HG03045 (cell line): ENCODE measurements at regions not wholly inside any gene's neighbourhood (a gene's known extent, or its start where the extent isn't known, plus 50 kb on each side); places are given as distances from the start of the nearest gene placed in this dataset.

Experiments
- ATAC-seq: cut with Tn5 transposase; IDR thresholded peaks from one replicate; pipeline ENCODE4 v1.9.1; 2021; ENCODE audit warnings: mild to moderate bottlenecking, moderate library complexity; ENCODE audit not compliant: unreplicated experiment

DNA sequence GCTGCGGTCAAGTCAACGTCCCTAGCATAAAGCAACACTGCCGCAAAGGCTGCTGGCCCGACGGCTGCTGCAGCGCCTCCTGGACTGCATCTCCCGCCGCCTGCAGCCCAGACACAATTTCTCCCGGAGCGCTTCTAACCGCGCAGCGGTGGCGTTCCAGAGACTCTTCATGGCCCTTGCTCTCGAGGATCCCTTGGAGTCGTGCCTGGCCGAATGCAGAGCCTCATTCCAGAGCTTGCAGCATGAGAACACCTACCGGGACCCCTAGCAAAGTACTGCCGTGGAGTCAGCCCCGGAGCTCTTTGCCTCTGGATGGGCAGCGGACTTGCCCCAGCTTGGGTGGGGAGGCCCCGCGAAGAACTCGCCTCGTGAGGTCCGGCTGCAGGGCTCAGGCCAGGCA lies 79.7 kb upstream of the ZNF32 start:
- ATAC-seq, result no peak

DNA sequence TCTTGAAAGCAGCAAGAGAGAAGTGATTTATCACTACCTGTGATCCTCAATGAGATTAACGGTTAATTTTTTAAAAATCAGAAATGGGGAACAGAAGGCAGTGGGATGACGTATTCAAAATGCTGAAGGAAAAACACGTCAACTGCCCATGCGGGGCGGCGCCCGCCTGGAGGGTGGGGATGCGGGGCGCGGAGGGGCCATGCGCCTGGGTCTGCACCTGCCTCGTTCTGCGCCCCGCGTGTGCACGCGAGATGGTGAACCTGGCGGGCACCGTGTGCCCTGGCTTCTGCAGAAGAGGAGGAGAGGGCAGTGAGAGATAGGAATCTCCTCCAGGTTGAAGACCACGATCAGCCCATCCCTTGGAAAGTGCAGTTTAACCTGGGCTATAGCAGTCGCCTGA lies 79.3 kb upstream of the ZNF32 start:
- ATAC-seq, result no peak

DNA sequence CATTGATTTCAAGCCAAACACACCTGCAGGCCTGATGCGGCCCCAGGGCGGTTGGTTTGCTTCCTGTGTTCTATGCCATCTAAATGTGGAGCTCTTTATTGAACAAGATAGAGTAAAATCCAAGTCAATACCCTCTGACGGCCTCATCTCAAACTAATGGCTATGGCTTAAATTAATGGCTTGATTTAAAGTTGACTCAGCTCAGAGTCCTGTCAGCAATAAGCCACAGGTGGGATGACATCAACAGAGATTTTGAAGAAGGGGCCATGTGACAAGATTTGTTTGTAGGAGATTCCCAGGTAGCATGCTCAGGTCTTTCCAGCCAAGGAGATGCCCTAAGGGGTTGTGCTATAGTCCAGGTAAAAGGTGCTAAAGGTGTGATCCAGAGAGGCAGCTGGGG lies 66.7 kb upstream of the ZNF32 start:
- ATAC-seq, result no peak

DNA sequence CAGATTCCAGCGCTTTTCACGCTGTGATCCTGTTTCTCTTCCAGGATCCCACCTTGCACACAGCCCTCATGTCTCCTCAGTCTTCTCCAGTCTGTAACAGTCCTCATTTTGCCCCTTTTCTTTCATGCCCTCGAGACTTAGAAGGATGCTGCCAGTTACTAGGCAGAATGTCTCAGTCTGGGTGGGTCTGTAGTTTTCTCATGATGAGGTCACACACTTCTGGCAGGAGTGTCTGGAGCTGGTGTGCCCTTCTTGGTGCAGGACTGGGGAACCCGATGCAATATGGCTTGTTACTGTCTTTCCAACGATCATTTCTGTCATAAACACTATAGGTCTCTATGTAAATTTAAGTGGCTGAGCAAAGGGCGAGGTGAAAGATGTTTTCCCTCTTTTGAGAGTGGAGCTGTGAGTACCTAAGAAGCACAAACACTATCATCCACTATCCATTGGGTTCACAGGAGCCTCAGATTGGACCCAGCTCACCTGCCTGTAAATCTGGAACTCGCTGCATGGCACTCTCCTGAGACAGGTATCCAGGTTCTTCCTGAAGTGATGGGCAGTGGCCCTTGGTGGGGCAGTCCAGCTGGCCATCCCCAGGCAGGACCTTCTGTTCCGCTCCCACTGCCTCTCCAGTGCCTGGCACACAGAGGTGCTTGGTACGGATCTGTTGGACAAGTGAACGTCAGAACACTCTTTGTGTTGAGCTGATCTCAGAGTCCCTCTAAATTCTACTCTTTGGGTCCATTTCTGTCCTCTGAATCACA lies 64.3 kb upstream of the ZNF32 start:
- ATAC-seq, result no peak

DNA sequence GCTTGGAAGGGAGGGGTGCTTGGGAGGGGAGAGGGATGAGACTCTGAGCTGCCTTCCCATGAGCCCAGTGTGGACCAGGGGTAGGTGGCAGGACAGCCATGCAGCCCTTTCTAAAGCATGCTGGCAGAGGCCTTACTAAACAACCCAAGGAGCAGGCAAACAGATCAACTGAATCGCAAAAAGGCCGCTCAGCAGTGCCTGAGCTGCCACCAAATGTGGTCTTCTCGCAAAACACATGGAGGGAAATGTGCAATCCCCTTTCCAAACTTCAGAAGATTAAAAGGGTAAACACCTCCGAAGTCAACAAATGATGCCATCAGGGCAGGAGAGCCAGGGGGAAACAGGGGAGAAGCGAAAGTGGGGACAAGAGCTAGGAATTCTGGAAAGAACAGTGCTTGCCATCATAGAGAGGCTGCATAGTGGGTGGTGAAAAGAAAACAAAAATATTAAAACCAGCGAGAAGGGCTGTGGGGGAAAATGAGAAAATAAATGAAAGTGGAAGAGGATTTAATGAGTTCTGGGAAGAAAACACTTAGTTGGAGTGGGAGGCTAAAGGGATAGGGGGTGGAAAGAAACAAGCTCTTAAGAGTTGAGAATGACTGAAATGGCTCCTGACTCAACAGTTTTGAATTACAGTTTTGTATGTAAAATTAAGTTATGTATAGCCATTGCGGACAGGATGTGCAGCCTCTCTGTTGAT lies 62.2 kb upstream of the ZNF32 start:
- ATAC-seq, result no peak

DNA sequence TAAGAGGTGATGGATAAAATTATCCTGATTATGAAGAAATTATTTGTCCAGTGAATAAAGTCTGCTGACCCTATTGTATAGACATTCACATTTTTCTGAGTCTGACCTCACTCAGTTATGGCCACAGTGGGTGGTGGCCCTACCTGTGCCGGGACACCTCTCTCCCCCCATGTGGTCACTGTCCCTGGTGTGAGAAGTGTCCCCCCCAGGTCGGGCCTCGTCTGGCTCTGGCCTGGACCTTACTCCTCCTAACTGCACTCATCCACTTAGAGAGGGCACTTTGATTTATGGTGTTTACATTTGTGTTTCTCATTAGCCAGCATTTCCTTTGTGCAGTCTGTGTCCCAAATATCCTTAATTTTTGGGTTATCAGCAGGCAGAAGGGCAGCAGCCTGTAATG lies 59.6 kb upstream of the ZNF32 start:
- ATAC-seq, result no peak

DNA sequence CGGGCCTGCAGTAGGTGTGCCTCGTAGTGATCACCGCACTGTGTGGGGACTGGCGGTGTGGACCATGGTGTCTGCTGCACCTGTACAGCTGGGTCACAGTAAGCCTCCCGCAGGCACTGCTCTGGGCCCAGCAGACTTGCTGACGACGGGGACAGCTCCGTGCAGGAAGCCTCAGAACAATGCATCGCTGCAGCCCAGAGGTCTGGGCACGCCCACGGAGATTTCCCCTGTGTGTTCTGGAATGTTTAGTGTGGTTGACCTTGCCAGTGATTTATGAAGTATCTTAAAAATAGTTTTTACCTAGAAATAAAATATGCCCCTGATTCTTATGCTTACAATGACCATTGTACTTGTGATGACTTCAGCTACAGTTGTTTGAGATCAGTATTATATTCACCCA lies 59.1 kb upstream of the ZNF32 start:
- ATAC-seq, result no peak

DNA sequence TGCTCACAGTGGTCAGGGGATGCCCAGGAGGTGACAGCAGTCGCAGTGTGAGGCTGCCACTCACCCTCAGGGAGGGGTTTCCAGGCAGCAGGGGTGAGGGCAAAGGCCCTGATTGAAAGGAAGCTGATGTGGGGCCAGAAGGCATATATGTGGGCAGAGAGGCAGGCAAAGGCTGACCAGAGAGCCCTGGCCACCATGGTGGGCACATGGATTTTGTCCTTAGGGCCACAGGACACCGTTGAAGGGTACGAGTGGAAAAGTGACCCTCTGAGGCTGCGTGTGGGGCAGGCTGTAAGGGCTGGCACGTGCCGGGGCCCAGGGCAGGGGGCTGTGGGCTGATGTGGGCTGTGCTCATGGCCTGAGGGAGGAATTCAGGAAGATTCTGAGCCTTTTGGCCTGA lies 57.5 kb upstream of the ZNF32 start:
- no peak for ATAC-seq

DNA sequence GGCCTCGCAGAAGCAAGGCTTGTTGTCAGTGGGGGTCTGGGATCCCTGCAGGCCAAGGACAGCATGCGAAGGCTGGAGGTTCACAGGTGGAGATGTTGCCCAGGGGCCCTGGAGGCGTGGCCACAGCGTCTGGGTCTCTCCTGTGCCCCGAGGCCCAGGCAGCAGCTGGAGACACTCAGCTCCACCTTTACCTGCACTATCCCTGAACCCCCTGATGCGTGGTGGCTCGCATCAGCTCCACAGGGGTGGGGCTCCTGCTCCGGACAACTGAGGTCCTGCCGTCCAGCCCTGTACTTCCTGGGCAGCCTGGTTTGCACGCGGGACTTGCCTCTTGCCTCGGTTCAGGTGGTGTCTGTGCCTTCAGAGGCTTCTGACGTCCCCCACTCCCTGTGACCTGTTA lies 54.6 kb upstream of the ZNF32 start:
- ATAC-seq, result no peak

DNA sequence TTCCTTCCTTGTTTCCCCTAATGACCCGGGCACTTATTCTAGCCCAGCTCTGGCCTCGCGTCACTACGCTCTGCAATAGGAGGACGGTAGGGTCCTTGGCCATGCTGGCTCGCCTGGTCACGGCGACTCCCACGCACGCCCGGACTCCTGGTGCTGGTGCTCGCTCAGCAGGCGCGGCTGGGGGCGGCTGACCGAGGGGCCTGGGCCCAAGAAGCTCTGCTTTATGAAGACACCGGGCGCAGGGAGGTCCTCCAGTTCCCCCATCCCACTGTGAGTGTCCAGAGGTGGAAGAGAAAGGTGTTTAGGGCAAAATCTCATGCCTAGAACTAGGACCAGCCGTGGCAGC lies 54.2 kb upstream of the ZNF32 start:
- no peak for ATAC-seq

DNA sequence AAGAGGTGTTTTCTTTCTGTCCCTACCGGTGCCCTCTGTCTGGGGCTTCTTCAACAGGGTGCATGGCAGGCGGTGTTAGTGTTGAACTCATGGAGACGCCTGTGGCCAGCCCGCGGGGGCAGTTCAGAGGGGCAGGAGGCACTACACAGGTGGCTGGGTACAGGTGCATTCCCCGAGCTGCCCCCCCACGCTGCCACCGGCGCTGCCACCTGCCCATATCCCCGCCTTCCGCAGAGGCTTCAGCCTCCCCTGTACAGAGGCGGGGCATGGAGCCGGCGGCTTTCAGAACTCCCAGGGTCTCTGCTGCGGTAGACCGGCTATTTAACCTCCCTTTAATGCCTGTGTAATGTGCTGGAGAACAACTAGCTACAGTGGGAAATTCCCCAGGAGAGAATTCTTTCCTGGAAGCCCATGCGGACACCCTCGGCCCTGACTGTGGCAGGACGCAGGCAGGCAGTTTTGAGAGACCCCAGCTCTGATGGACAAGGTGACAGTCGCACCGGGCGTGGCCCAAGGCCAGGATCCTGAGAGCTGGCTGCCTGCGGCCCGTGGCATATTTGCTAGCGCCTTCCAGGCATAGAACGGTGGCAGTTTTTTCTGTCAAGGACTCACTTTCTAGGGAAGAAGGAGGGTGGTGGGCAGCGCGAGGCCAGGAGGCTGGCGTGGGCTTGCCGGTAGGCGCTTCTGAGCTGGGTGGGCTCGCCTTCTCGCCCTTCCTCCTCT lies 53.7 kb upstream of the ZNF32 start:
- ATAC-seq, result no peak

DNA sequence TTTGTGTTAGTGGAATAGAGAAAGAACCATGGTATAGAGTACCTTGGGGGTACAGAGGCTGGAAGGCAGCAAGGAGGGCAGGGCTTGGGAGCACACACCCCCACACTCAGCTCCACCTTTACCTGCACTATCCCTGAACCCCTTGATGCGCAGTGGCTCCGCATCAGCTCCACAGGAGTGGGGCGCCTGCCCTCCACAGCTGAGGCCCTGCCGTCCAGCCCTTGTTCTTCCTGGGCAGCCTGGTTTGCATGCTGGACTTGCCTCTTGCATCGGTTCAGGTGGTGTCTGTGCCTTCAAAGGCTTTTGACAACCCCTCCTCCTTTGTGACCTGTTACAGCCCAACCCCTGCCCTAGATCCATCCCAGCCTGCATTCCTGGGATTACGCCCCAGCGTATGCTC lies 52.6 kb upstream of the ZNF32 start:
- ATAC-seq, result no peak

DNA sequence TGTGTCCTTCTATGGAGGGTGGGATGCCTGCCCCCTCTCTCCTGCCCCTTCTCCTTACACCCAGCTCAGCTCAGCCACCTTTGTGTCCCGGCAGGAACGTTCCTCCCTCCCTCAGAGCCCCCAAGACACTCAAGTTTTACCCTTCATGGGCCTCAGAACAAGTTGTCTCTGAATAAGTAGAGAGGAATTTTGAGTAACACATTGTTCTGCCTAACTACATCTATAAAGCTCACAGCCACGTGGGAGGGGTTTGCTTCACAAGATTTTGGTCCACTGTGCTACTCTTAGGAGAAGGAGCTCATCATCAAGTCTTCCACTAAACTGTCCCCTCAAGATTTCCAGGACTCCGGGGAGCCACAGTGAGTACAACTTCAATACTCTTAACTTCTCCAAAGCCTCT lies 51.6 kb upstream of the ZNF32 start:
- no peak for ATAC-seq

DNA sequence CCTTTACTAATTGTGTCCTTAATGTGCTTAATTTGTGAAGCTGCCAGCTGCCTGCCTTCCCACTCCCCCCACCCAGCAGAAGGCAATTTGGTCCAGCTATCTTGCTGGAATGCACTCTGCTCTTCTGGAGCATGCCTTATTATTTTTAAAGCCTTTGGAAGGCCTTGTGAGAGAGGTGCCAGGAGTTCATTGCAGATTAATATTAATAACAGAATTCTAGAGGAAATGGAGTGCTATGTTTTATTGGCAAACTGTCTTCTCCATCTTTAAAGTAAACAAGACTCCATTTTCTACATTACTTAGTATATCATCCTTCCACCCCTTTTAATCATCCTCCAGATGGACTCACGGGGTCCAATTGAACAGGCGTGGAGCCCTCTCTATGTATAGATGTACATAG lies 50.8 kb upstream of the ZNF32 start:
- ATAC-seq, result no peak
